ENCODE measurements at regions not wholly inside any gene's neighbourhood (a gene's known extent, or its start where the extent isn't known, plus 50 kb on each side); places are given as distances from the start of the nearest gene placed in this dataset.

DNA sequence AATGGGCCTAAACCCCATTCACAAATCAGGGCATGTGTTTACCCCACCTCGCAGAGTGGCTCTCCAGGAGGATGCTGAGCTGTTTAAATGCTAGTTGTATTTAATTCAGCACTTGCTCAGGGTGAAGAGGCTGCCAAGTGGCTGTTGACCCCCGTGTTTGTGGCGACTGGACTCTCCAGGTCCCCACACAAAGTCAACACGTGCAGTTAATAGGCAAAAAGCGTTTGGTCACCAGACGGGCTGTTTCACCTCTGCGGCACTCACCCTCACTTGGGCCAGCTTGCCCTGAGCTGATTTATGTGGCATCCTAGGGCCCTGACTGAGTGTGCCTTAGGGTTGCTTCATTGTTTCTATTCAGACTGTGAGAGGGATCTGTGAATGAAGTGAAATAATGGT is 152.3 kb downstream of the GAS1 start:
- H3K4me3 ChIP-seq (ENCODE audit: low read depth, low read length) = no peak overlapping the region
- TF ChIP-seq, protein P1, sequence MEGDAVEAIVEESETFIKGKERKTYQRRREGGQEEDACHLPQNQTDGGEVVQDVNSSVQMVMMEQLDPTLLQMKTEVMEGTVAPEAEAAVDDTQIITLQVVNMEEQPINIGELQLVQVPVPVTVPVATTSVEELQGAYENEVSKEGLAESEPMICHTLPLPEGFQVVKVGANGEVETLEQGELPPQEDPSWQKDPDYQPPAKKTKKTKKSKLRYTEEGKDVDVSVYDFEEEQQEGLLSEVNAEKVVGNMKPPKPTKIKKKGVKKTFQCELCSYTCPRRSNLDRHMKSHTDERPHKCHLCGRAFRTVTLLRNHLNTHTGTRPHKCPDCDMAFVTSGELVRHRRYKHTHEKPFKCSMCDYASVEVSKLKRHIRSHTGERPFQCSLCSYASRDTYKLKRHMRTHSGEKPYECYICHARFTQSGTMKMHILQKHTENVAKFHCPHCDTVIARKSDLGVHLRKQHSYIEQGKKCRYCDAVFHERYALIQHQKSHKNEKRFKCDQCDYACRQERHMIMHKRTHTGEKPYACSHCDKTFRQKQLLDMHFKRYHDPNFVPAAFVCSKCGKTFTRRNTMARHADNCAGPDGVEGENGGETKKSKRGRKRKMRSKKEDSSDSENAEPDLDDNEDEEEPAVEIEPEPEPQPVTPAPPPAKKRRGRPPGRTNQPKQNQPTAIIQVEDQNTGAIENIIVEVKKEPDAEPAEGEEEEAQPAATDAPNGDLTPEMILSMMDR (IDR thresholded peaks at IDR 0.05; ENCODE audit: low read depth, low read length, missing control alignments) = no peak
- DNase-seq (ENCODE audit: low read depth) = no peak

DNA sequence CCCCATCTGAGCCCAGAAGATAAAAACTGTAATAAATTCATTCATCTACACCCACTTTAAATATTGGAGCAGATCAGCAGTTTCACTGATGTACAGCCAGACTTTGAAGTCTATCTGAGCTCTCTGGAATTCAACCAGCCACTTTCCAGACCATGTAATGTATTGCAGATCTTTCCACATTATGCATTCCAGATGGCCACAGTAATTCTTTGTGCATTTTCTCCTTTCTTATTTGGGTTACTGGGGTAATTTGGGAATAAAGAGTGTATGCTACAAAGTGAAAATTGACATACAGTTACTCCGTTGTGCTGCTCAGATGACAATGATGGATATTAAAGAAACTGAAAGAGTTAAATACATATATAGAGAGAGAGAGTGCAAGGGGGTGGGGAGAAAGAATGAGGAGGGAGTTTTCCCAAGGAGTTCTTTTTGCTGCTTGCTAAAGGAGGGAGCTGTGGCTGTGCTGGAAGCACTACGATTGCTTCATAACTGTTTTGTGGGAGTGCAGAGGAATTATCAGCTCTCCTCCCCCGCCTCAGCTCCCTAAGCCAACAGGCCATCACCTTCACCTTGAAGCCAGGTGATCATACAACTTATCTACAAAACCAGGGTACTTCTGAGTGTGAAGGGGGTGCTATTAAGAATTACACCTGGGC is 152.8 kb downstream of the GAS1 start:
- no peak for DNase-seq (ENCODE audit: low read depth)
- TF ChIP-seq, protein P1 (IDR thresholded peaks at IDR 0.05; ENCODE audit: low read depth, low read length, missing control alignments) = no peak
- no peak overlapping the region for H3K4me3 ChIP-seq (ENCODE audit: low read depth, low read length)

DNA sequence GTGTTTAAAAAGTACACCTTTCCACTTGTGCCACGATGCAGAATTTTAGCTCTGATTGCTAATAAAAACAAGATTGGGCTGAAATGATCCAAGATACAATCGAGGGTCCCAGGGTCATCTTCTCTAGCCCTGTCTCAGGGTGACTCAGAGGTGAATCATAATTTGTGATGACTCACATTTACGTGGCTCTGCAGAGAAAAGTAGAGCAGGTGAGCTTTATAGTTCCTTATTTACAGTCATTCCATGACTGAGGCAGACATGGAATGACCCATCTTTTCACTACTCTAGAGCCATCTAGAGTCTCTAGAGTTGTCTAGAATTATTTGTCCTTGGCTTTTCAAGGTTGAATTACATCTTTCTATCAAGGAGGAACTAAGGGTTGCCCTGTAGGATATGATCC is 155.2 kb downstream of the GAS1 start:
- H3K4me3 ChIP-seq (ENCODE audit: low read depth, low read length) = no peak overlapping the region
- TF ChIP-seq, protein P1 (IDR thresholded peaks at IDR 0.05; ENCODE audit: low read depth, low read length, missing control alignments) = no peak
- no peak for DNase-seq (ENCODE audit: low read depth)

DNA sequence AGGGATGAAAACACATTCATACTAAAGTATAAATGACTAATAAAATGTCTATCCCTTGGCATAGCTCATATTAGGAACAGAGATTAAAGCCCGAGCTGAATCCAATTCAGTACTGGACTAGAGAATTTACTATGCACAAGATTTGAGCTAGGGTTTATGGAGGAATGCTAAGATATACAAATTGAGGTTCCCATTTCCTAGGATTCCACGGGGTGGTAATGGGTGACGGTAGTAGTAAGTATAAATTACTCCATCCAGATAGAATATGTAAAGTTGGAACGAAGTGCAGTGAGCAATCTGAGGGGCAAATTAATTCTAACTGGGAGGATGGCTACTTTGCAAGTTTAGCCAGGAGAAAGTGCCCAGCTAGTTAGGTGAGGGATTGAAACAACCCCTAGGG is 156.5 kb downstream of the GAS1 start:
- DNase-seq (ENCODE audit: low read depth) = no peak
- TF ChIP-seq, protein P1 (IDR thresholded peaks at IDR 0.05; ENCODE audit: low read depth, low read length, missing control alignments) = no peak
- no peak overlapping the region for H3K4me3 ChIP-seq (ENCODE audit: low read depth, low read length)

DNA sequence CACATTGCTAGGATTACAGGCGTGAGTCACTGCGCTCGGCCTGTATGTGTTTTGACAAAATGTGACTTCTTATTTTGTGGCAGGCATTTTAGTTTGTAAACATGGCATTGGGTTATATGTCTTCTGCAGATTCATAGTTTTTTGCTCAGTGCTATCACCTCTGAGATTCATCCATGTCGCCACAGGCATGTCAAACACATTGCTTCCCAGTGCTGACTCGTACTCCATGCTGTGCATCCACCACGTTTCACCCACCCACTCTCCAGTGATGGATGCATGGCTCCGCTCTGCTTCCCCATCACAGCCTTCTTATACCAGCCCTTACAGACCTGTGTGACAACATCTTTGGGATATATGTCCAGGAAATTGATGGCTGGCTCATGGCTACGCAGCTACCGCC is 158.8 kb downstream of the GAS1 start:
- TF ChIP-seq, protein P1 (IDR thresholded peaks at IDR 0.05; ENCODE audit: low read depth, low read length, missing control alignments) = no peak
- no peak for DNase-seq (ENCODE audit: low read depth)
- no peak overlapping the region for H3K4me3 ChIP-seq (ENCODE audit: low read depth, low read length)

DNA sequence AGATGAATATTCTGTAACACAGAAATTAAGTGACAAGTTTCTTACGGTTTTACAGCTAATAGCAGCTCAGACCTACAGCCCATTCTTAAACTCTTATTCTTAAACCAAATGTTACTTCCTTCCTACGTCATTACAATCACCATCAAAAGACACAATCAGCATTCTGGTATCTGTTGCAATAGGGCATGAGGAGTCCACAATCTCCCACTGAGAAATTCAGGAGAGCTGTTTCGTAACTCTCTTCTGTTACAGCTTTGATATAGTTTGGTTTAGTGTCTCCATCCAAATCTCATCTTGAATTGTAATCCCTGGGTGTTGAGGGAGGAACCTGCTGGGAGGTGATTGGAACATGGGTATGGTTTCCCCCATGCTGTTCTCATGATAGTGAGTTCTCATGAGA is 163.4 kb downstream of the GAS1 start:
- TF ChIP-seq, protein P1 (IDR thresholded peaks at IDR 0.05; ENCODE audit: low read depth, low read length, missing control alignments) = no peak
- H3K4me3 ChIP-seq (ENCODE audit: low read depth, low read length) = no peak overlapping the region
- DNase-seq (ENCODE audit: low read depth) = no peak

DNA sequence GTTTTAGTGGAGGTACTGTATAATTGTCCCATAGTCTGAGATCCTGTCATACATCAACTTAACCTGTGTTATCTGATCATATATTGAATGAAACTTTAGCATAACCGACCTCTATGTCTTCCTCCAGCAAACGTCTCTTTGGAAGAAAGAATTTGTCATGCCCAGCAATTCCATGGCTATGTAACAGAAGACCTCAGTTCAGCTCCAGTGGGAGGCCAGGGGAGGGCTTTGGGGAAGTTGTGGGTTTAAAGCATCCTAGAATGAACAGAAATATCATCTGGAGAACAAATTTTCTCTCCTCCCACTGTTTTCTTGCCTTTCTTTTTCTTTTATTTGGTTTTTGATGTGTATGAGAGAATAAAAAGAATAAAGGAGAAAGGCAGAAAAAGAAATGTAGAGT is 164.5 kb downstream of the GAS1 start:
- H3K4me3 ChIP-seq (ENCODE audit: low read depth, low read length) = no peak overlapping the region
- TF ChIP-seq, protein P1 (IDR thresholded peaks at IDR 0.05; ENCODE audit: low read depth, low read length, missing control alignments) = no peak
- DNase-seq (ENCODE audit: low read depth) = no peak
